Activated naive CD4-positive, alpha-beta T cell treated with anti-CD3 and anti-CD28 coated beads, Interleukin-2, amount 50 U/mL, for 72 hours (primary cell): ENCODE measurements at regions not wholly inside any gene's neighbourhood (a gene's known extent, or its start where the extent isn't known, plus 50 kb on each side); places are given as distances from the start of the nearest gene placed in this dataset.
A peak's percentile ranks its signal among the peaks of the same experiment; 100 is the strongest.
"Not testable (repeated sequence)": the region's sequence is repeated elsewhere in the genome, so short reads cannot be mapped to it uniquely, and the experiment has no call there.

Experiments used
- ATAC-seq, 2 donors: fragments of 150-1000 bp; cut with Tn5 transposase; 2 replicates each; pipeline ENCODE4 v1.10.0; 2021; ENCODE audit warnings: mild to moderate bottlenecking in 2 of 2, moderate library complexity in 2 of 2
- DNase-seq, 2 donors: peaks; one replicate each; pipeline ENCODE4 v3.0.0; 2021 to 2022; ENCODE audit warnings: low spot score in 2 of 2
- H3K27ac Mint-ChIP-seq, 2 donors: one replicate each; pipeline ENCODE4 v1.8.0; 2022; ENCODE audit warnings: mild to moderate bottlenecking in 2 of 2, mixed read lengths in 2 of 2
- H3K36me3 Mint-ChIP-seq, 2 donors: one replicate each; pipeline ENCODE4 v1.8.0; 2022; ENCODE audit warnings: mixed read lengths in 2 of 2
- H3K9me3 Mint-ChIP-seq, 2 donors: one replicate each; pipeline ENCODE4 v1.8.0; 2022; ENCODE audit warnings: mixed read lengths in 2 of 2

DNA sequence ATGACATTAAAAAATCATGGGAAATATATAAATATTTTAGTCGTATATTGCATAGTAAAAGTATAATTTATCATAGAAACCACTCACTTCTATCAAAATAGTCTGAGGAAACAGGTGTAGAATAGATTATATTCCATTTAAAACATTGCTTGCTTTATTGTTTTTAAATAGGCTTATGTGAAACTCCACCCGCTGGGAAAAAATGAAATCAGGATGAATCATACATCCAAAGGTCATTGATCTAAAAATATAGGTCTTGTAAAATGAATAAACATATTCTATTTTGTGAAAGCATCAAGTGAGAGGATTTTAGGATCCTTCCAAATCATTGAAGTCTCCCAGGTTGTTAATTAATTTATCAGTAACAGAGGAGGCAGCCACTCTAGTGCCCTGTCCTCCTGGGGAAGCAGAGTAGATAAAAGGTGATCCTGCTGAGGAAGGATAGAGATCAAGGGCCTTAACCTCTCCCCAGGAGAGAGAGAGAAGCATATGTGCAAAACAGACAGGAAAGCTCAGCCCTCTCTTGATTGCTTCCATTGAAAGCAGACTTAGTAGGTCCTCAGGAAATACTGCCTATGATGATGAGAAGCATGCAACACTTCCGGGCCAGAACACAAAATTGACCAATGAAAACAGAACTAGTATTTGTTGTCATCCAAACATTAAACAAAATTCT is 96.8 kb upstream of the MAP9 start:
- ATAC-seq: no peak
- no peak for DNase-seq
- Mint-ChIP-seq H3K9me3 (no peaks in the 10 kb centered on the region), H3K27ac (no peak overlapping the region), H3K36me3 (no peaks in the 10 kb centered on the region)

DNA sequence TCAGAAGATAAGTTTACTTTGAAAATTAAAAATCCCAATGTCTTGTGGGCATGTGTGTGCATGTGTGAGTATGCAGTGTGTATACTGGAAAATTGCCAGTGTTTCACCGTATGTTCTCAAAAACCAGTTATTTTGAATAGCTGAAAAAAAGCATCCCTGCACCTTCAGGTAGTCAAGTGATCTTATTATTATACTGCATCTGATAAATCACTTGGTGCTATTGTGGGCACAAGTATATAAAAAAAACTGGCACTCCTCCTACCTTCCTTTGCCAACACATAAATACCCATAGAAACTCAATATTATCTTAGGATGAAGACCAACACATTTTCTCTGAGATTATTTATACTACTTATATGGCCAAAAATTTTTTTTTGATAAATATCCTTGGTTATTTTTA is 91.5 kb upstream of the MAP9 start:
- Mint-ChIP-seq H3K27ac (no peak overlapping the region), H3K36me3 (no peaks in the 10 kb centered on the region), H3K9me3 (no peaks in the 10 kb centered on the region)
- ATAC-seq (no peak), DNase-seq (no peak)

GRCh38 chr4:155450676-155451075 is 73.9 kb upstream of the MAP9 start:
- H3K27ac Mint-ChIP-seq: no peak overlapping the region
- H3K36me3 Mint-ChIP-seq: no peaks in the 10 kb centered on the region
- DNase-seq (no peak), ATAC-seq (no peak)
- H3K9me3 Mint-ChIP-seq: no peaks in the 10 kb centered on the region

- Mint-ChIP-seq H3K27ac (no peak overlapping the region), H3K36me3 (no peaks in the 10 kb centered on the region), H3K9me3 (no peaks in the 10 kb centered on the region)
- ATAC-seq: no peak
- DNase-seq: no peak
Measured at GRCh38 chr4:155445306-155445705, 68.5 kb upstream of the MAP9 start.

- no peaks in the 10 kb centered on the region for H3K9me3 Mint-ChIP-seq
- ATAC-seq (no peak), DNase-seq (no peak)
- H3K36me3 Mint-ChIP-seq: no peaks in the 10 kb centered on the region
- no peak overlapping the region for H3K27ac Mint-ChIP-seq
Measured at GRCh38 chr4:155444721-155445120, 68.0 kb upstream of the MAP9 start.

DNA sequence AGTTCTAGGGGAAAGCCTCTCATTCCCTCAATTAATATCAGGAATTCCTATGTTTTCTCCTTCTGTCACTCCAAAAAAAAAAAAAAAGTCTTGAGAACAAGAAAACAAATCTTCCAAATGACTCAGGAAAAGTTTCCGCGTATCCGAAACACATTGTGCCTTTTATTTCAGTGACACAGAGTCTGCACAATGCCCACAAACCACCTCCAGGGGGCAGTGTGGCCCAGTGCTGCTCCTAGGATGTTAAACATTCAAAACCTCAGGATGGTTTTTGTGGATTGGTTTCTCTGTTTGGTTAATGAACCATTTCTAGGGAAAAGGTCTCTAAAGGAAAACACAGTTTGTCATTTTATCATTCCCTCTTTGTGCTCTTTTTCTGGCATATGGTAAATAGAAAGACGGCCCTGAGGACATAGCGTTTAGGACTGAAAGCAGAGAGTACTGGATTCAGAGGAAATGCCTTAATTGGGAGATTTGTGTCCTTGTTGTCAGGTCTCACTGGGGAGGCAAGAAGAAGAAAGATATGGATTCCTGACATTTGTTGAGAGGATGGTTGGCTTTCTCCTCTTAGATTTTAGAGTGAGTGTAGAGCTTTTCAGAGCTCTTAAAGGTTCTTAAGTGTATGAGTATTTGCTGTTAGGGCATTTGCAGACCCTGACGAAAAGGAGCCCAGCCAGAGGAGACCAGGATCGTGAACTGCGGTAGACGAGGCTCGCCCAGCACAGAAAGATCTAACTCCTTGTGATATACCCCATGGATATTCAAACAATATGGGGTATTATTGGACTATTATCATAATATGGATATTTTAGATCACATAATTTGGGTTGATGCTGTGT is 65.7 kb upstream of the MAP9 start:
- DNase-seq: peak in 1 of 2 donors; percentile 73
- no peak overlapping the region for H3K27ac Mint-ChIP-seq
- no peaks in the 10 kb centered on the region for H3K36me3 Mint-ChIP-seq
- no peaks in the 10 kb centered on the region for H3K9me3 Mint-ChIP-seq
- peak in 1 of 2 donors; percentile 71 for ATAC-seq

DNA sequence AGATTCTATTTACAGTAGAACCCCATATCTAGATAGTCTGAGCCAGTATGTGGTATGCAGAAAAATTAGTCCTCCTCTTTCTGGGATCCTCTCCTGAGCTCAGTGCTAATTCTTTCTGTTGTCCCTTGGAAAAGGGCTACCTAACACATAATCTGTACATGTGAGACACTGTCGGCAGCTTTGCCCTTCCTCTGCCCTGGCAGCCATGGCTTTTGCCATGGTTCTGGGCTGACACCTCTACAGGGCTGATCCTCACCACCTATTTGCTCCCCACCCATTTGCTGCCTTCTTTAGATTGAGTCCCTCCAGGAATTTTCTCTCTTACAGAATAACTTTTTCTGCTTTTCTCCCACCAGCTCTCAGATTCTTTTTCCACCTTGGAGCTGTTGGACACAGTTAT is 64.7 kb upstream of the MAP9 start:
- no peak for ATAC-seq
- DNase-seq: no peak
- no peak overlapping the region for H3K27ac Mint-ChIP-seq
- no peaks in the 10 kb centered on the region for H3K36me3 Mint-ChIP-seq
- no peaks in the 10 kb centered on the region for H3K9me3 Mint-ChIP-seq

GRCh38 chr4:155439760-155440159 is 63.0 kb upstream of the MAP9 start:
- not testable (repeated sequence) for H3K36me3 Mint-ChIP-seq, H3K9me3 Mint-ChIP-seq, DNase-seq, H3K27ac Mint-ChIP-seq, ATAC-seq

DNA sequence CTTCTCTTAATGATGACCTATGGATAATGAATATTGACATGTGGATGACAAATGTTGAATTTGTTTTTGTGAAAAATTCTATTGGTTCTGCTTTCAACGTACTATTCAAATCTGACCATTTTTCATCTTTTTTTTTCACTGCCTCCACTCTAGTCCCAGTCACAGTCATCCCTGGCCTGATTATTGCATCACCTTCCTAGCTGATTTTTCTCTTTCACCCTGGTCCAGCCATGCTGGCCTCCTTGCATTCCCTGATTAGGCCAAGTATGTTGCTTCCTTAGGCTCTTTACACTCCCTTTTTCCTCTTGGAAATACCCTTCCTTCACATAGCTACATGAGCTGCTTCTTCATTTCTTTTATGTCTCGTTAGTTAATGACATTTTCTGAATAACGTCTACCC is 58.1 kb upstream of the MAP9 start:
- Mint-ChIP-seq H3K27ac (no peak overlapping the region), H3K36me3 (no peaks in the 10 kb centered on the region), H3K9me3 (no peaks in the 10 kb centered on the region)
- ATAC-seq: no peak
- DNase-seq: no peak

GRCh38 chr4:155434366-155434765 is 57.6 kb upstream of the MAP9 start:
- no peak overlapping the region for H3K27ac Mint-ChIP-seq
- H3K9me3 Mint-ChIP-seq: peaks cover 0 to 3% of the 10 kb centered on the region in 2 donors
- no peak for ATAC-seq
- H3K36me3 Mint-ChIP-seq: no peaks in the 10 kb centered on the region
- no peak for DNase-seq

DNA sequence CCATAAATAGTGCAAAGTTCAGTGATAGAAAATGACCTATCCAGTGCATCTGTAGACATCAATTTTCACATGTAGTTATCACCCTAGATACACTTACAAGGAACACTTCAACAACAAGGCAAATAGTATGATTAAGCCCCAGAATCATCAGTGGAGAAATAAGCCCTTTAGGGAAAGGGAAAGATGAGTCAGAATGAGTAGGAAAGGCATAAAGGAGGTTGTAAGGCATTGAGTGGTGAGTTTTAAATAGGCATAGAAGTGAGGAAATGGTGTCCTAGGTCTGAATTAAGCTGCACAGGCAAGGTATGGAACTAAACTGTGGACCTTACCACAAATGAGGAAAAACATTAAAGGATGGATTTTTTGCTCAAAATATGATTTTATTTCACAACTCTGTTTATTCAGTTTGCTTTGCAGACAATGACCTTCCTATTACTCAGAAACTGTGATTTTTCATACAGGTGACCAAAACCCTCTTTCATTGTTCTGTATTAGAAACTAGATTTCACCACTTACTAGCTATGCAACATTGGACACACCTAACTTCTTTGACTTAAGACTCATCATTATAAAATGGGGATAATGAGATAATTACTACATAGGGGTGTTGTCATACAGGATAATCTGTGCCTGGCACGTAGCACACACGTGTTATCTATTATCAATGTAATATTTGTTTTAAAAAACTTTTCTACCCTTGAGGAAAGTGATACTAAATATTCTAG is 57.0 kb upstream of the MAP9 start:
- peaks cover 0 to 5% of the 10 kb centered on the region in 2 donors for H3K9me3 Mint-ChIP-seq
- H3K36me3 Mint-ChIP-seq: no peaks in the 10 kb centered on the region
- no peak overlapping the region for H3K27ac Mint-ChIP-seq
- DNase-seq: no peak
- no peak for ATAC-seq

- no peaks in the 10 kb centered on the region for H3K36me3 Mint-ChIP-seq
- no peak overlapping the region for H3K27ac Mint-ChIP-seq
- DNase-seq (no peak), ATAC-seq (no peak)
- peaks cover 5 to 7% of the 10 kb centered on the region in 2 donors for H3K9me3 Mint-ChIP-seq
Measured at GRCh38 chr4:155430895-155431795, 54.4 kb upstream of the MAP9 start.

DNA sequence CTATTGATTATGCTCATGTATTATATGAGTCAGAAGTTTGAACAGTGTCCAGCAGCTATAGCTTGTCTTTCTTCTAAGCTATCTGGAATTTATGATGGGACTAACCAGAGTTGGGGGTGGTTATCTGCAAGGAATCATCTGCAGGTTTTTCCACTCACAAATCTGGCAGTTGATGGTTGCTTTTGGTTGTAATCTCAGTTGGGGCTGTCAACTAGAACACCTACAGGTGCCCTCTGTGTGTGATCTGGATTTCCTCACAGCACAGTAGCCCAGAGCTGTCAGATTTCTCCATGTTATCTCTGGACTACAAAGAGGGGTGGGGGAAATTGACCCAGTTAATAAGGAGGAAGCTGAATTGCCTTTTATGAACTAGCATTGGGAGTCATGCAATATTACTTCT is 51.4 kb upstream of the MAP9 start:
- H3K9me3 Mint-ChIP-seq: peaks cover 5 to 11% of the 10 kb centered on the region in 2 donors
- H3K36me3 Mint-ChIP-seq: no peaks in the 10 kb centered on the region
- DNase-seq (no peak), ATAC-seq (no peak)
- no peak overlapping the region for H3K27ac Mint-ChIP-seq

- ATAC-seq: no peak
- Mint-ChIP-seq H3K36me3 (no peaks in the 10 kb centered on the region), H3K9me3 (peaks cover 5 to 11% of the 10 kb centered on the region in 2 donors), H3K27ac (no peak overlapping the region)
- no peak for DNase-seq
Measured at GRCh38 chr4:155426953-155427352, 50.2 kb upstream of the MAP9 start.
